GM20000 (cell line): ENCODE measurements at regions not wholly inside any gene's neighbourhood (a gene's known extent, or its start where the extent isn't known, plus 50 kb on each side); places are given as distances from the start of the nearest gene placed in this dataset.

Source experiments
- DNase-seq: peaks from one replicate; pipeline ENCODE4 v3.0.0; 2012; ENCODE audit warnings: low spot score
- CTCF ChIP-seq: IDR thresholded peaks from 2 replicates; pipeline ENCODE4 v1.5.1; 2012; ENCODE audit warnings: mild to moderate bottlenecking, control low read depth; ENCODE audit errors: extremely low read depth, missing control alignments

GRCh38 chr1:218049641-218050040 lies 235.5 kb upstream of the RRP15 start:
- DNase-seq: no peak
- no peak for TF ChIP-seq CTCF

GRCh38 chr1:218058730-218059129 lies 226.4 kb upstream of the RRP15 start:
- no peak for DNase-seq
- no peak for TF ChIP-seq CTCF

GRCh38 chr1:218064426-218064825 lies 220.7 kb upstream of the RRP15 start:
- DNase-seq: no peak
- TF ChIP-seq CTCF: no peak

GRCh38 chr1:218066332-218066731 lies 218.8 kb upstream of the RRP15 start:
- DNase-seq: no peak
- TF ChIP-seq CTCF: no peak

GRCh38 chr1:218068241-218068640 lies 216.9 kb upstream of the RRP15 start:
- no peak for TF ChIP-seq CTCF
- no peak for DNase-seq

- DNase-seq: no peak
- no peak for TF ChIP-seq CTCF
These were observed 215.9 kb upstream of the RRP15 start for GRCh38 chr1:218069180-218069579.

- no peak for DNase-seq
These were observed 212.0 kb upstream of the RRP15 start for GRCh38 chr1:218073062-218073461.

More at GRCh38 chr1:218073062-218073461, 212.0 kb upstream of the RRP15 start:
- no peak for TF ChIP-seq CTCF
